Activated T-cell treated with anti-CD3 and anti-CD28 coated beads for 24 hours (primary cell): ENCODE measurements at regions not wholly inside any gene's neighbourhood (a gene's known extent, or its start where the extent isn't known, plus 50 kb on each side); places are given as distances from the start of the nearest gene placed in this dataset.

Experiments
- DNase-seq: peaks from one replicate; pipeline ENCODE4 v3.0.0-alpha.2; 2020; ENCODE audit warnings: low read depth

GRCh38 chr1:181858135-181858534 is 203.4 kb downstream of the ZNF648 start:
- DNase-seq, result no peak
